ENCODE measurements at regions not wholly inside any gene's neighbourhood (a gene's known extent, or its start where the extent isn't known, plus 50 kb on each side); places are given as distances from the start of the nearest gene placed in this dataset.

DNA sequence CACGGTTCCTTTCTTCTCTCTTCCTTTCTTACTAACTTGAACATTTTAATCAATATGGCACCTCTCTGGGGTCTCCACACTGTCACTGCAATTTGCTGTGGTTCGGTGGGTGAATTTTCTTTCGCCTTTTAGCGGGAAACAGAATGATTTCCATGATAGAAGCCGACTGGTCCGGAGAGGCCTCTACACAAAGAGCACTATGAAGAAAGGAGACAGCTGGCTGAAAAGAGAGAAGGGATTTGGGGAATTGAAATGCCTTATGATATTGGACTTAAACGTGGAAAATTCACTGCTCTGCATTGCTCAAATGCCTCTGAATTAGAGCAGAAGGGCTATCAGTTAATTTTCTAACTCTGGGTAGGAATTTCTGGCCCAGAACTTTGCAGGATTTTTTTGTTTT is 55.9 kb downstream of the KCNA5 start:
- TF ChIP-seq, protein P1, sequence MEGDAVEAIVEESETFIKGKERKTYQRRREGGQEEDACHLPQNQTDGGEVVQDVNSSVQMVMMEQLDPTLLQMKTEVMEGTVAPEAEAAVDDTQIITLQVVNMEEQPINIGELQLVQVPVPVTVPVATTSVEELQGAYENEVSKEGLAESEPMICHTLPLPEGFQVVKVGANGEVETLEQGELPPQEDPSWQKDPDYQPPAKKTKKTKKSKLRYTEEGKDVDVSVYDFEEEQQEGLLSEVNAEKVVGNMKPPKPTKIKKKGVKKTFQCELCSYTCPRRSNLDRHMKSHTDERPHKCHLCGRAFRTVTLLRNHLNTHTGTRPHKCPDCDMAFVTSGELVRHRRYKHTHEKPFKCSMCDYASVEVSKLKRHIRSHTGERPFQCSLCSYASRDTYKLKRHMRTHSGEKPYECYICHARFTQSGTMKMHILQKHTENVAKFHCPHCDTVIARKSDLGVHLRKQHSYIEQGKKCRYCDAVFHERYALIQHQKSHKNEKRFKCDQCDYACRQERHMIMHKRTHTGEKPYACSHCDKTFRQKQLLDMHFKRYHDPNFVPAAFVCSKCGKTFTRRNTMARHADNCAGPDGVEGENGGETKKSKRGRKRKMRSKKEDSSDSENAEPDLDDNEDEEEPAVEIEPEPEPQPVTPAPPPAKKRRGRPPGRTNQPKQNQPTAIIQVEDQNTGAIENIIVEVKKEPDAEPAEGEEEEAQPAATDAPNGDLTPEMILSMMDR (IDR thresholded peaks at IDR 0.05) = no peak
- TF ChIP-seq POLR2A (IDR thresholded peaks at IDR 0.05) = no peak
